Lower lobe of right lung (tissue), 2 donors: ENCODE measurements at regions not wholly inside any gene's neighbourhood (a gene's known extent, or its start where the extent isn't known, plus 50 kb on each side); places are given as distances from the start of the nearest gene placed in this dataset.

Source experiments
- ATAC-seq, 2 donors: fragments of 200-7000 bp; cut with Tn5 transposase; one replicate each; pipeline ENCODE4 v1.9.1; 2020 to 2022; ENCODE audit warnings: mild to moderate bottlenecking in 2 of 2, moderate library complexity in 2 of 2
- DNase-seq: peaks from one replicate; pipeline ENCODE4 v3.0.0-alpha.2; 2020
- H3K27ac ChIP-seq: fragments of 200-600 bp; one replicate; pipeline ENCODE4 v1.8.0; 2022
- H3K27me3 ChIP-seq: fragments of 200-600 bp; one replicate; pipeline ENCODE4 v1.8.0; 2022; ENCODE audit warnings: low read depth
- H3K36me3 ChIP-seq: fragments of 200-600 bp; one replicate; pipeline ENCODE4 v1.8.0; 2022; ENCODE audit warnings: mild to moderate bottlenecking
- H3K4me1 ChIP-seq: fragments of 200-600 bp; one replicate; pipeline ENCODE4 v1.8.0; 2022
- H3K4me3 ChIP-seq: fragments of 200-600 bp; one replicate; pipeline ENCODE4 v1.8.0; 2022; ENCODE audit warnings: mild to moderate bottlenecking
- H3K9me3 ChIP-seq: fragments of 200-600 bp; one replicate; pipeline ENCODE4 v1.8.0; 2022
- CTCF ChIP-seq: fragments of 200-600 bp; IDR thresholded peaks from one replicate; pipeline ENCODE4 v1.8.0; 2022; ENCODE audit warnings: antibody characterized with exemption, mild to moderate bottlenecking
- intact Hi-C: fragments of 100-400 bp; cut with DNase I; formaldehyde crosslinking; loops from one replicate; pipeline ENCODE4 v1.11.0; 2022
- donor health status: DM: no; HTN: yes; CAD: no; lungs with severe emphysema.

GRCh38 chr14:94965551-94966313 lies 191.6 kb downstream of the DICER1 start:
- TF ChIP-seq CTCF, result no peak
- H3K27ac ChIP-seq, result no peak overlapping the region
- DNase-seq, result no peak
- no peaks in the 10 kb centered on the region for H3K4me1 ChIP-seq
- H3K9me3 ChIP-seq, result no peaks in the 10 kb centered on the region
- H3K36me3 ChIP-seq, result no peaks in the 10 kb centered on the region
- H3K27me3 ChIP-seq, result peaks cover 12% of the 10 kb centered on the region
- no peak for ATAC-seq
- intact Hi-C loops, result no loop called here
- H3K4me3 ChIP-seq, result no peak overlapping the region

- Histone ChIP-seq H3K27me3 (peaks cover 13% of the 10 kb centered on the region), H3K27ac (no peak overlapping the region), H3K4me1 (no peaks in the 10 kb centered on the region), H3K4me3 (no peak overlapping the region), H3K9me3 (no peaks in the 10 kb centered on the region), H3K36me3 (no peaks in the 10 kb centered on the region)
- ATAC-seq (no peak), DNase-seq (no peak)
- intact Hi-C loops, result no loop called here
- TF ChIP-seq CTCF, result no peak
These were observed 192.4 kb downstream of the DICER1 start for GRCh38 chr14:94964931-94965330.

GRCh38 chr14:94964181-94964580 lies 193.1 kb downstream of the DICER1 start:
- no peaks in the 10 kb centered on the region for H3K9me3 ChIP-seq
- H3K4me3 ChIP-seq, result no peak overlapping the region
- intact Hi-C loops, result no loop called here
- H3K4me1 ChIP-seq, result no peaks in the 10 kb centered on the region
- TF ChIP-seq CTCF, result no peak
- H3K27me3 ChIP-seq, result peaks cover 13% of the 10 kb centered on the region
- ATAC-seq (no peak), DNase-seq (no peak)
- no peaks in the 10 kb centered on the region for H3K36me3 ChIP-seq
- no peak overlapping the region for H3K27ac ChIP-seq

- DNase-seq, result no peak
- H3K27me3 ChIP-seq, result peaks cover 13% of the 10 kb centered on the region
- H3K27ac ChIP-seq, result no peak overlapping the region
- no peaks in the 10 kb centered on the region for H3K36me3 ChIP-seq
- no peak for TF ChIP-seq CTCF
- no peaks in the 10 kb centered on the region for H3K4me1 ChIP-seq
- no peaks in the 10 kb centered on the region for H3K9me3 ChIP-seq
- H3K4me3 ChIP-seq, result no peak overlapping the region
- no peak for ATAC-seq
- intact Hi-C loops, result no loop called here
These were observed 193.1 kb upstream of the GSC start for GRCh38 chr14:94963051-94963450.

GRCh38 chr14:94962166-94962575 lies 192.3 kb upstream of the GSC start:
- no peak for ATAC-seq
- no peak for TF ChIP-seq CTCF

More at GRCh38 chr14:94962166-94962575, 192.3 kb upstream of the GSC start:
- Histone ChIP-seq H3K4me3 (no peak overlapping the region), H3K27me3 (peaks cover 13% of the 10 kb centered on the region), H3K9me3 (no peaks in the 10 kb centered on the region), H3K4me1 (no peaks in the 10 kb centered on the region), H3K36me3 (no peaks in the 10 kb centered on the region), H3K27ac (no peak overlapping the region)
- intact Hi-C loops, result no loop called here
- DNase-seq, result no peak
